HepG2 (cell line): ENCODE measurements at regions not wholly inside any gene's neighbourhood (a gene's known extent, or its start where the extent isn't known, plus 50 kb on each side); places are given as distances from the start of the nearest gene placed in this dataset.

ENCODE experiments used
- ZNF335 ChIP-seq: sonication (generic); formaldehyde crosslinking; IDR thresholded peaks from 2 replicates; pipeline ENCODE4 v1.4.0; 2020; ENCODE audit warnings: missing genetic modification reagents
- TF ChIP-seq, protein P1 (sequence below): sonication (generic); formaldehyde crosslinking; IDR thresholded peaks from 2 replicates; pipeline ENCODE4 v1.4.0; 2020; ENCODE audit warnings: missing genetic modification reagents, borderline replicate concordance

DNA sequence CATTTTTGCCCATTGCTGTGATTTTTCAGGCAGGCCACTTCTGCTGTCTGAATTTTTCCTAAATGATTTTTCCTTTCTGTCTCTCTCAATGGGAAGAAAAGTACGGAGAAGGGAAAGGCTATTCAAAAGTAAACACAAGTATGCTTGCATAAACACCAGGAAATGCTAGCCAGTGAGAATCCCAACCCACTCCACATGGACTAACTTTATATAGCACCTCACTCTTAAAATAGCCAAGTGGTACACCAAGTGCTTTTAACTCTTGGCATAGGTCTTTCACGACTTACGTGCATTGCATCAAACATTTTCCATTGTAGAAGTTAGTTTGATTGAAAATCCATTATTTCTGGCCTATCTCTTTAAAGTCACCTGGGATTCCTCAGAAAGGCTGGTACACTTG is 178.9 kb upstream of the SPANXN1 start:
- TF ChIP-seq ZNF335 (CRISPR knock-in tag): no peak
- TF ChIP-seq, protein P1, sequence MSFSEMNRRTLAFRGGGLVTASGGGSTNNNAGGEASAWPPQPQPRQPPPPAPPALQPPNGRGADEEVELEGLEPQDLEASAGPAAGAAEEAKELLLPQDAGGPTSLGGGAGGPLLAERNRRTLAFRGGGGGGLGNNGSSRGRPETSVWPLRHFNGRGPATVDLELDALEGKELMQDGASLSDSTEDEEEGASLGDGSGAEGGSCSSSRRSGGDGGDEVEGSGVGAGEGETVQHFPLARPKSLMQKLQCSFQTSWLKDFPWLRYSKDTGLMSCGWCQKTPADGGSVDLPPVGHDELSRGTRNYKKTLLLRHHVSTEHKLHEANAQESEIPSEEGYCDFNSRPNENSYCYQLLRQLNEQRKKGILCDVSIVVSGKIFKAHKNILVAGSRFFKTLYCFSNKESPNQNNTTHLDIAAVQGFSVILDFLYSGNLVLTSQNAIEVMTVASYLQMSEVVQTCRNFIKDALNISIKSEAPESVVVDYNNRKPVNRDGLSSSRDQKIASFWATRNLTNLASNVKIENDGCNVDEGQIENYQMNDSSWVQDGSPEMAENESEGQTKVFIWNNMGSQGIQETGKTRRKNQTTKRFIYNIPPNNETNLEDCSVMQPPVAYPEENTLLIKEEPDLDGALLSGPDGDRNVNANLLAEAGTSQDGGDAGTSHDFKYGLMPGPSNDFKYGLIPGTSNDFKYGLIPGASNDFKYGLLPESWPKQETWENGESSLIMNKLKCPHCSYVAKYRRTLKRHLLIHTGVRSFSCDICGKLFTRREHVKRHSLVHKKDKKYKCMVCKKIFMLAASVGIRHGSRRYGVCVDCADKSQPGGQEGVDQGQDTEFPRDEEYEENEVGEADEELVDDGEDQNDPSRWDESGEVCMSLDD (CRISPR knock-in tag): no peak
